Astrocyte (in vitro differentiated cells and primary cell): ENCODE measurements at regions not wholly inside any gene's neighbourhood (a gene's known extent, or its start where the extent isn't known, plus 50 kb on each side); places are given as distances from the start of the nearest gene placed in this dataset.
A peak's percentile ranks its signal among the peaks of the same experiment; 100 is the strongest.
"Not testable (repeated sequence)": the region's sequence is repeated elsewhere in the genome, so short reads cannot be mapped to it uniquely, and the experiment has no call there.

Source experiments
- DNase-seq: peaks from one replicate; pipeline ENCODE4 v3.0.0-alpha.2; 2010; ENCODE audit warnings: low read depth
- FAIRE-seq: peaks from 2 replicates; lab custom pipeline; 2011; peaks lifted over from hg19 to GRCh38; lab: Jason Lieb, UNC
- H2AFZ ChIP-seq: 2 replicates; pipeline ENCODE4 v1.6.0; 2012; ENCODE audit warnings: low read depth, low read length, inconsistent platforms
- H3K27ac ChIP-seq: 2 replicates; pipeline ENCODE4 v1.5.1; 2011; ENCODE audit warnings: low read depth, low read length, inconsistent platforms
- H3K27me3 ChIP-seq: 2 replicates; pipeline ENCODE4 v1.6.0; 2011; ENCODE audit warnings: low read length, inconsistent platforms; ENCODE audit not compliant: insufficient read depth
- H3K36me3 ChIP-seq: 2 replicates; pipeline ENCODE4 v1.5.1; 2011; ENCODE audit warnings: low read length, inconsistent platforms; ENCODE audit not compliant: insufficient read depth
- H3K4me1 ChIP-seq: 2 replicates; pipeline ENCODE4 v1.5.1; 2011; ENCODE audit warnings: low read length, inconsistent platforms; ENCODE audit not compliant: insufficient read depth
- H3K4me2 ChIP-seq: 2 replicates; pipeline ENCODE4 v1.6.0; 2012; ENCODE audit warnings: low read length, inconsistent platforms
- H3K4me3 ChIP-seq: 2 replicates; pipeline ENCODE4 v1.5.1; 2011; ENCODE audit warnings: low read depth, mild to moderate bottlenecking, low read length, inconsistent platforms; ENCODE audit not compliant: insufficient read depth
- H3K79me2 ChIP-seq: 2 replicates; pipeline ENCODE4 v1.6.0; 2012; ENCODE audit warnings: mild to moderate bottlenecking, low read length, inconsistent platforms; ENCODE audit not compliant: insufficient read depth
- H3K9ac ChIP-seq: 2 replicates; pipeline ENCODE4 v1.6.0; 2012; ENCODE audit warnings: mild to moderate bottlenecking, low read length, inconsistent platforms
- H3K9me3 ChIP-seq: 2 replicates; pipeline ENCODE4 v1.5.1; 2012; ENCODE audit warnings: low read depth, mild to moderate bottlenecking, low read length, inconsistent platforms; ENCODE audit not compliant: insufficient read depth
- H4K20me1 ChIP-seq: 2 replicates; pipeline ENCODE4 v1.6.0; 2012; ENCODE audit warnings: low read length, inconsistent platforms; ENCODE audit not compliant: insufficient read depth
- H3K27ac Mint-ChIP-seq: one replicate; pipeline ENCODE4 v1.8.0; 2021; ENCODE audit warnings: mild to moderate bottlenecking, mixed read lengths; ENCODE audit not compliant: unreplicated experiment
- H3K27me3 Mint-ChIP-seq: one replicate; pipeline ENCODE4 v1.8.0; 2021; ENCODE audit warnings: low read depth, mixed read lengths; ENCODE audit not compliant: unreplicated experiment
- H3K36me3 Mint-ChIP-seq: one replicate; pipeline ENCODE4 v1.8.0; 2021; ENCODE audit warnings: low read depth, mixed read lengths; ENCODE audit not compliant: unreplicated experiment
- H3K4me1 Mint-ChIP-seq: one replicate; pipeline ENCODE4 v1.8.0; 2021; ENCODE audit warnings: low read depth, mixed read lengths; ENCODE audit not compliant: unreplicated experiment
- H3K4me3 Mint-ChIP-seq: one replicate; pipeline ENCODE4 v1.8.0; 2021; ENCODE audit warnings: mild to moderate bottlenecking, moderate library complexity, mixed read lengths; ENCODE audit not compliant: unreplicated experiment
- H3K9me3 Mint-ChIP-seq: one replicate; pipeline ENCODE4 v1.8.0; 2021; ENCODE audit warnings: mild to moderate bottlenecking, mixed read lengths; ENCODE audit not compliant: unreplicated experiment

- Histone ChIP-seq H4K20me1 (peaks cover 33% of the 10 kb centered on the region), H3K4me2 (peak overlapping the region; percentile 30), H3K79me2 (peaks cover 74% of the 10 kb centered on the region), H3K27ac (peak overlapping the region; percentile 38)
- not testable (repeated sequence) for H3K27me3 ChIP-seq, H3K4me3 ChIP-seq, H3K9me3 Mint-ChIP-seq, H3K36me3 Mint-ChIP-seq, H3K4me1 ChIP-seq, H3K9ac ChIP-seq, DNase-seq, H3K4me3 Mint-ChIP-seq, H3K9me3 ChIP-seq, H3K36me3 ChIP-seq, FAIRE-seq, H2AFZ ChIP-seq, H3K27me3 Mint-ChIP-seq
- Mint-ChIP-seq H3K4me1 (peaks cover 17% of the 10 kb centered on the region), H3K27ac (peak overlapping the region; percentile 72)
These were observed 261.5 kb upstream of the PLGLB2 start for GRCh38 chr2:87486413-87486812.

GRCh38 chr2:87488021-87488420 is 259.9 kb upstream of the PLGLB2 start:
- not testable (repeated sequence) for H2AFZ ChIP-seq, H3K27ac ChIP-seq, H3K27me3 Mint-ChIP-seq, H3K27me3 ChIP-seq, H3K36me3 Mint-ChIP-seq, H3K36me3 ChIP-seq, DNase-seq, FAIRE-seq, H3K27ac Mint-ChIP-seq, H3K4me3 ChIP-seq, H3K9me3 Mint-ChIP-seq, H3K4me3 Mint-ChIP-seq, H3K9me3 ChIP-seq, H3K4me2 ChIP-seq, H3K4me1 ChIP-seq, H3K9ac ChIP-seq
- peaks cover 74% of the 10 kb centered on the region for H3K79me2 ChIP-seq
- peaks cover 30% of the 10 kb centered on the region for H4K20me1 ChIP-seq
- peaks cover 18% of the 10 kb centered on the region for H3K4me1 Mint-ChIP-seq

GRCh38 chr2:87488991-87489390 is 258.9 kb upstream of the PLGLB2 start:
- H3K9me3 Mint-ChIP-seq, H3K27me3 ChIP-seq, H3K9ac ChIP-seq, H3K27ac ChIP-seq, H3K9me3 ChIP-seq, H3K4me2 ChIP-seq, H3K36me3 Mint-ChIP-seq, FAIRE-seq, H3K27me3 Mint-ChIP-seq, DNase-seq, H3K4me1 ChIP-seq, H3K4me3 Mint-ChIP-seq, H3K4me3 ChIP-seq, H2AFZ ChIP-seq, H3K36me3 ChIP-seq: not testable (repeated sequence)
- H3K79me2 ChIP-seq = peaks cover 74% of the 10 kb centered on the region
- peaks cover 17% of the 10 kb centered on the region for H3K4me1 Mint-ChIP-seq
- H4K20me1 ChIP-seq = peaks cover 32% of the 10 kb centered on the region
- peak overlapping the region; percentile 47 for H3K27ac Mint-ChIP-seq

GRCh38 chr2:87494846-87495245 is 253.0 kb upstream of the PLGLB2 start:
- H3K27me3 Mint-ChIP-seq, H2AFZ ChIP-seq, H3K4me2 ChIP-seq, H3K27me3 ChIP-seq, H3K36me3 ChIP-seq, H3K4me1 ChIP-seq, H3K9me3 ChIP-seq, H3K27ac ChIP-seq, DNase-seq, FAIRE-seq, H3K9ac ChIP-seq, H3K27ac Mint-ChIP-seq, H3K9me3 Mint-ChIP-seq, H3K36me3 Mint-ChIP-seq, H3K4me3 ChIP-seq, H3K4me3 Mint-ChIP-seq: not testable (repeated sequence)
- H3K79me2 ChIP-seq = peaks cover 56% of the 10 kb centered on the region
- peaks cover 16% of the 10 kb centered on the region for H3K4me1 Mint-ChIP-seq
- H4K20me1 ChIP-seq = peaks cover 18% of the 10 kb centered on the region

- DNase-seq, H3K4me2 ChIP-seq, H3K4me1 ChIP-seq, H3K27ac Mint-ChIP-seq, H3K4me3 ChIP-seq, H3K4me3 Mint-ChIP-seq, H3K36me3 ChIP-seq, H2AFZ ChIP-seq, H3K9me3 Mint-ChIP-seq, H3K9ac ChIP-seq, FAIRE-seq, H3K27me3 Mint-ChIP-seq, H3K27me3 ChIP-seq, H3K9me3 ChIP-seq, H3K27ac ChIP-seq, H3K36me3 Mint-ChIP-seq: not testable (repeated sequence)
- Histone ChIP-seq H3K79me2 (peaks cover 57% of the 10 kb centered on the region), H4K20me1 (peaks cover 19% of the 10 kb centered on the region)
- H3K4me1 Mint-ChIP-seq = peaks cover 21% of the 10 kb centered on the region
These were observed 252.4 kb upstream of the PLGLB2 start for GRCh38 chr2:87495455-87495854.

GRCh38 chr2:87496036-87497006 is 251.6 kb upstream of the PLGLB2 start:
- H3K4me1 ChIP-seq, H3K27me3 Mint-ChIP-seq, H2AFZ ChIP-seq, H3K4me3 ChIP-seq, H3K27me3 ChIP-seq, H3K27ac ChIP-seq, H3K4me3 Mint-ChIP-seq, H3K9me3 ChIP-seq, H3K9me3 Mint-ChIP-seq, H3K27ac Mint-ChIP-seq, H3K36me3 ChIP-seq, H3K4me2 ChIP-seq, H3K9ac ChIP-seq, H3K36me3 Mint-ChIP-seq: not testable (repeated sequence)
- H3K4me1 Mint-ChIP-seq = peaks cover 20% of the 10 kb centered on the region
- FAIRE-seq (peak; percentile 52), DNase-seq (peak; percentile 46)
- peaks cover 59% of the 10 kb centered on the region for H3K79me2 ChIP-seq
- H4K20me1 ChIP-seq = peaks cover 21% of the 10 kb centered on the region
